H9 (cell line): ENCODE measurements at regions not wholly inside any gene's neighbourhood (a gene's known extent, or its start where the extent isn't known, plus 50 kb on each side); places are given as distances from the start of the nearest gene placed in this dataset.
A peak's percentile ranks its signal among the peaks of the same experiment; 100 is the strongest.

Source experiments
- DNase-seq: peaks from one replicate; pipeline ENCODE4 v3.0.0-alpha.2; 2017
- H2AFZ ChIP-seq: one replicate; pipeline ENCODE4 v1.6.1; 2013; ENCODE audit warnings: mild to moderate bottlenecking, low read length, control low read depth, moderate library complexity
- H2AK5ac ChIP-seq: 2 replicates; pipeline ENCODE4 v1.6.1; 2013; ENCODE audit warnings: low read length, control low read depth, mixed read lengths; ENCODE audit not compliant: insufficient read length
- H2BK120ac ChIP-seq: one replicate; pipeline ENCODE4 v1.6.1; 2013; ENCODE audit warnings: low read depth, mild to moderate bottlenecking, low read length, control low read depth, inconsistent platforms; ENCODE audit not compliant: poor library complexity, severe bottlenecking
- H2BK12ac ChIP-seq: 2 replicates; pipeline ENCODE4 v1.6.1; 2013; ENCODE audit warnings: low read length, control low read depth, mixed read lengths, low read depth; ENCODE audit not compliant: insufficient read length
- H2BK15ac ChIP-seq: 2 replicates; pipeline ENCODE4 v1.6.1; 2013; ENCODE audit warnings: low read depth, low read length, control low read depth
- H2BK20ac ChIP-seq: one replicate; pipeline ENCODE4 v1.6.1; 2013; ENCODE audit warnings: low read depth, mild to moderate bottlenecking, low read length, control low read depth, inconsistent platforms; ENCODE audit not compliant: poor library complexity, severe bottlenecking
- H2BK5ac ChIP-seq: 2 replicates; pipeline ENCODE4 v1.6.1; 2013; ENCODE audit warnings: low read length, control low read depth, mixed read lengths; ENCODE audit not compliant: insufficient read length
- H3K14ac ChIP-seq: 2 replicates; pipeline ENCODE4 v1.6.1; 2013; ENCODE audit warnings: low read length, control low read depth; ENCODE audit not compliant: insufficient read depth
- H3K18ac ChIP-seq: 2 replicates; pipeline ENCODE4 v1.6.1; 2013; ENCODE audit warnings: low read depth, mild to moderate bottlenecking, mixed read lengths, low read length, control low read depth; ENCODE audit not compliant: insufficient read length
- H3K23ac ChIP-seq: 2 replicates; pipeline ENCODE4 v1.6.1; 2013; ENCODE audit warnings: low read length, control low read depth, mixed read lengths, low read depth; ENCODE audit not compliant: insufficient read length
- H3K23me2 ChIP-seq: 2 replicates; pipeline ENCODE4 v1.6.1; 2013; ENCODE audit warnings: low read depth, mild to moderate bottlenecking, mixed read lengths, low read length, control low read depth; ENCODE audit not compliant: insufficient read length, poor library complexity, severe bottlenecking
- H3K27ac ChIP-seq: 2 replicates; pipeline ENCODE4 v1.5.1; 2013; ENCODE audit warnings: low read length, control low read depth, mixed read lengths, low read depth; ENCODE audit not compliant: insufficient read length
- H3K27me3 ChIP-seq: 2 replicates; pipeline ENCODE4 v1.6.1; 2013; ENCODE audit warnings: low read length, control low read depth, inconsistent platforms; ENCODE audit not compliant: insufficient read depth
- H3K4ac ChIP-seq: 2 replicates; pipeline ENCODE4 v1.6.1; 2013; ENCODE audit warnings: low read depth, mild to moderate bottlenecking, control low read depth, inconsistent platforms, low read length, moderate library complexity
- H3K4me1 ChIP-seq: 2 replicates; pipeline ENCODE4 v1.6.1; 2013; ENCODE audit warnings: low read length, control low read depth, inconsistent platforms; ENCODE audit not compliant: insufficient read depth
- H3K4me2 ChIP-seq: 2 replicates; pipeline ENCODE4 v1.6.1; 2013; ENCODE audit warnings: low read length, control low read depth, mixed read lengths; ENCODE audit not compliant: insufficient read length, insufficient read depth
- H3K56ac ChIP-seq: 2 replicates; pipeline ENCODE4 v1.6.1; 2013; ENCODE audit warnings: low read depth, mild to moderate bottlenecking, mixed read lengths, low read length, control low read depth; ENCODE audit not compliant: insufficient read length
- H3K79me1 ChIP-seq: 2 replicates; pipeline ENCODE4 v1.6.1; 2013; ENCODE audit warnings: low read depth, mild to moderate bottlenecking, moderate library complexity, low read length, control low read depth, inconsistent platforms; ENCODE audit not compliant: insufficient read depth, poor library complexity, severe bottlenecking
- H3K79me2 ChIP-seq: 2 replicates; pipeline ENCODE4 v1.6.1; 2013; ENCODE audit warnings: low read length, control low read depth, inconsistent platforms; ENCODE audit not compliant: insufficient read depth
- H3K9ac ChIP-seq: 2 replicates; pipeline ENCODE4 v1.6.1; 2013; ENCODE audit warnings: low read length, control low read depth, mixed read lengths; ENCODE audit not compliant: insufficient read length; ENCODE audit errors: extremely low read depth
- H3K9me3 ChIP-seq: one replicate; pipeline ENCODE4 v1.6.1; 2013; ENCODE audit warnings: low read depth, low read length, inconsistent platforms; ENCODE audit not compliant: control insufficient read depth
- H3T11ph ChIP-seq: one replicate; pipeline ENCODE4 v1.6.1; 2013; ENCODE audit warnings: mild to moderate bottlenecking, low read length, control low read depth, inconsistent platforms
- H4K20me1 ChIP-seq: one replicate; pipeline ENCODE4 v1.6.1; 2013; ENCODE audit not compliant: control insufficient read depth, insufficient read length, insufficient read depth
- H4K5ac ChIP-seq: 2 replicates; pipeline ENCODE4 v1.6.1; 2013; ENCODE audit warnings: low read depth, mild to moderate bottlenecking, mixed read lengths, low read length, control low read depth; ENCODE audit not compliant: insufficient read length
- H4K8ac ChIP-seq: replicated peaks from 2 replicates; pipeline ENCODE4 v1.6.1; 2013; ENCODE audit warnings: low read length, control low read depth, mixed read lengths, low read depth; ENCODE audit not compliant: insufficient read length
- H4K91ac ChIP-seq: 2 replicates; pipeline ENCODE4 v1.6.1; 2013; ENCODE audit warnings: low read depth, mild to moderate bottlenecking, moderate library complexity, mixed read lengths, low read length, control low read depth; ENCODE audit not compliant: insufficient read length
- H3K27ac Mint-ChIP-seq, 3 experiments: 2 replicates in 2 of 3; 3 replicates in 1 of 3; pipeline ENCODE4 v1.8.0; 2020 to 2021; ENCODE audit warnings: mixed read lengths in 3 of 3, mild to moderate bottlenecking in 1 of 3, moderate library complexity in 1 of 3
- H3K27me3 Mint-ChIP-seq: 2 replicates; pipeline ENCODE4 v1.8.0; 2021; ENCODE audit warnings: low read depth, mild to moderate bottlenecking, moderate library complexity, mixed read lengths
- H3K36me3 Mint-ChIP-seq, 3 experiments: 2 replicates in 2 of 3; 3 replicates in 1 of 3; pipeline ENCODE4 v1.8.0; 2020 to 2021; ENCODE audit warnings: low read depth in 3 of 3, mixed read lengths in 3 of 3; ENCODE audit not compliant: insufficient read depth in 1 of 3
- H3K4me1 Mint-ChIP-seq, 2 experiments: 2 replicates each; pipeline ENCODE4 v1.8.0; 2020; ENCODE audit warnings: mixed read lengths in 2 of 2
- H3K4me3 Mint-ChIP-seq, 2 experiments: 2 replicates in 1 of 2; 3 replicates in 1 of 2; pipeline ENCODE4 v1.8.0; 2020 to 2021; ENCODE audit warnings: mild to moderate bottlenecking in 2 of 2, mixed read lengths in 2 of 2, moderate library complexity in 1 of 2
- H3K9me3 Mint-ChIP-seq, 2 experiments: 2 replicates in 1 of 2; 3 replicates in 1 of 2; pipeline ENCODE4 v1.8.0; 2020; ENCODE audit warnings: mild to moderate bottlenecking in 2 of 2, mixed read lengths in 2 of 2, moderate library complexity in 1 of 2
- CTCF ChIP-seq: fragments of 200-600 bp; sonication (generic); conservative IDR thresholded peaks from 3 replicates; pipeline ENCODE4 v1.8.0; 2021; ENCODE audit warnings: antibody characterized with exemption, mild to moderate bottlenecking
- WGBS: extraction: QIAGEN DNeasy Blood & Tissue Kit; methylation state at CpG from one replicate; pipeline ENCODE4 v1.1.7; 2013; ENCODE audit warnings: missing lambda C conversion rate, low lambda C conversion rate, mixed read lengths; ENCODE audit not compliant: insufficient read length; ENCODE audit errors: extremely low coverage; 5-methylcytosine and 5-hydroxymethylcytosine counted together

GRCh38 chr1:193524021-193524420, 337.6 kb upstream of the B3GALT2 start:
- Mint-ChIP-seq H3K4me3 (no peak overlapping the region), H3K9me3 (peaks cover 0 to 2% of the 10 kb centered on the region in 2 experiments; a peak in 1 of 5 replicates), H3K27ac (peak overlapping the region in 1 of 3 experiments; percentile 72; a peak in 2 of 7 replicates), H3K4me1 (no peaks in the 10 kb centered on the region), H3K36me3 (no peaks in the 10 kb centered on the region), H3K27me3 (no peaks in the 10 kb centered on the region)
- no peak overlapping the region for H3K4ac ChIP-seq
- H3K4me2 ChIP-seq: no peak overlapping the region
- no peaks in the 10 kb centered on the region for H4K20me1 ChIP-seq
- no peaks in the 10 kb centered on the region for H3K9me3 ChIP-seq
- no peak overlapping the region for H4K8ac ChIP-seq
- no peak for TF ChIP-seq CTCF
- no peaks in the 10 kb centered on the region for H3K79me2 ChIP-seq
- H3K23ac ChIP-seq: no peak overlapping the region
- no CpG with 5 or more reads among the region's 2 CpGs for WGBS
- no peak overlapping the region for H3T11ph ChIP-seq
- H3K23me2 ChIP-seq: peaks cover 2% of the 10 kb centered on the region
- no peak overlapping the region for H2BK5ac ChIP-seq
- H2BK12ac ChIP-seq: no peak overlapping the region
- no peak overlapping the region for H3K27ac ChIP-seq
- no peaks in the 10 kb centered on the region for H3K79me1 ChIP-seq
- no peak overlapping the region for H2BK15ac ChIP-seq
- H3K27me3 ChIP-seq: no peaks in the 10 kb centered on the region
- DNase-seq: no peak
- H2AK5ac ChIP-seq: no peak overlapping the region
- H3K14ac ChIP-seq: no peak overlapping the region
- H3K4me1 ChIP-seq: no peaks in the 10 kb centered on the region
- H4K5ac ChIP-seq: no peak overlapping the region
- no peak overlapping the region for H4K91ac ChIP-seq
- no peak overlapping the region for H3K9ac ChIP-seq
- no peak overlapping the region for H3K56ac ChIP-seq
- no peak overlapping the region for H3K18ac ChIP-seq
- no peak overlapping the region for H2BK20ac ChIP-seq
- no peak overlapping the region for H2AFZ ChIP-seq
- H2BK120ac ChIP-seq: no peak overlapping the region
